ENCODE measurements at regions not wholly inside any gene's neighbourhood (a gene's known extent, or its start where the extent isn't known, plus 50 kb on each side); places are given as distances from the start of the nearest gene placed in this dataset.

- no peak for ATAC-seq
- intact Hi-C loops (cut with DNase I): no loop called here
- no peaks in the 10 kb centered on the region for H3K9me3 ChIP-seq
- H3K4me1 ChIP-seq: no peaks in the 10 kb centered on the region
- H3K27me3 ChIP-seq (ENCODE audit: insufficient read depth in 3 of 3, low read length in 2 of 3): no peaks in the 10 kb centered on the region
- DNase-seq: no peak
- H3K4me3 ChIP-seq: no peak overlapping the region
- WGBS, 3 donors: 0 to 13% (median 5%) methylated on average over 1 of the region's 1 CpG
- no peak for TF ChIP-seq CTCF (IDR thresholded peaks at IDR 0.05)
- no peak overlapping the region for H3K27ac ChIP-seq
- H3K36me3 ChIP-seq (ENCODE audit: insufficient read depth in 1 of 2, low read depth in 1 of 2): no peaks in the 10 kb centered on the region
Observed at GRCh38 chr13:53941588-53942190, 913.1 kb downstream of the OLFM4 start.

DNA sequence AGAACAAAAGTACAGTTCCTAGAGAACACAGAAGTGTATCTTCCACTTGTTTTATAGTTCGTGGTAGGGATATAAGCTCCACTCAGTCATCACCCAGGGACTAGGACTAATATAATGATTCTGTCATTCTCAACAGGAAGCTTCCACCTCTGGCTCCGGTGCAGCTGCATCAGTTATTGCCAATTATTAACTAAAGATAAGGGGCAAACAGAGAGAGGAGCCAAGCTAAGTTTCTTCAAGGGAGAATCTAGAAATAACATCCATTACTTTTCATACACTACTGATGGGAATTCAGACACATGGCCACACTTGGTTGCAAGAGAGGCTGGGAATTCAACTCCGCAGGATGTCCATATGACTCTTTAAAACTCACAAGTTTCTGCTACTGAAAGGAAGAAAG is 917.9 kb downstream of the OLFM4 start:
- DNase-seq: no peak
- Histone ChIP-seq H3K27ac (no peak overlapping the region), H3K27me3 (ENCODE audit: insufficient read depth in 3 of 3, low read length in 2 of 3) (no peaks in the 10 kb centered on the region), H3K9me3 (no peaks in the 10 kb centered on the region), H3K4me1 (no peaks in the 10 kb centered on the region), H3K4me3 (no peak overlapping the region), H3K36me3 (ENCODE audit: insufficient read depth in 1 of 2, low read depth in 1 of 2) (no peaks in the 10 kb centered on the region)
- intact Hi-C loops (cut with DNase I): no loop called here
- 56 to 60% (median 59%) methylated on average over 3 of the region's 3 CpGs for WGBS, 3 donors
- TF ChIP-seq CTCF (IDR thresholded peaks at IDR 0.05): no peak
- ATAC-seq: no peak

- H3K27me3 ChIP-seq (ENCODE audit: insufficient read depth in 3 of 3, low read length in 2 of 3): no peaks in the 10 kb centered on the region
- H3K9me3 ChIP-seq: no peaks in the 10 kb centered on the region
- H3K27ac ChIP-seq: no peak overlapping the region
- intact Hi-C loops (cut with DNase I): no loop called here
- 57 to 64% (median 59%) methylated on average over 2 of the region's 2 CpGs for WGBS, 3 donors
- no peak for ATAC-seq
- no peaks in the 10 kb centered on the region for H3K36me3 ChIP-seq (ENCODE audit: insufficient read depth in 1 of 2, low read depth in 1 of 2)
- TF ChIP-seq CTCF (IDR thresholded peaks at IDR 0.05): no peak
- no peaks in the 10 kb centered on the region for H3K4me1 ChIP-seq
- DNase-seq: no peak
- no peak overlapping the region for H3K4me3 ChIP-seq
Observed at GRCh38 chr13:53953183-53953582, 924.6 kb downstream of the OLFM4 start.

Measured in psoas muscle (tissue), 7 donors.